T-helper 1 cell (primary cell): ENCODE measurements at regions not wholly inside any gene's neighbourhood (a gene's known extent, or its start where the extent isn't known, plus 50 kb on each side); places are given as distances from the start of the nearest gene placed in this dataset.
"Not testable (repeated sequence)": the region's sequence is repeated elsewhere in the genome, so short reads cannot be mapped to it uniquely, and the experiment has no call there.

Experiments
- DNase-seq, 5 donors: peaks; one replicate each; pipeline ENCODE4 v3.0.0-alpha.2; 2012 to 2020

- no peak for DNase-seq
These were observed 50.7 kb upstream of the C12orf71 start for GRCh38 chr12:27133022-27133590.

- DNase-seq = no peak
These were observed 58.1 kb upstream of the C12orf71 start for GRCh38 chr12:27140478-27140969.

- peak in 3 of 5 donors; percentile 2 to 55 (median 16) for DNase-seq
These were observed 59.8 kb upstream of the C12orf71 start for GRCh38 chr12:27142101-27142721.

GRCh38 chr12:27143256-27144069, 61.1 kb upstream of the C12orf71 start:
- peak in 1 of 5 donors; percentile 13 for DNase-seq

- not testable (repeated sequence) for DNase-seq
These were observed 63.3 kb upstream of the C12orf71 start for GRCh38 chr12:27145725-27146124.

GRCh38 chr12:27148373-27148772, 66.0 kb upstream of the C12orf71 start:
- no peak for DNase-seq

GRCh38 chr12:27148791-27149190, 66.4 kb upstream of the C12orf71 start:
- peak in 1 of 5 donors; percentile 11 for DNase-seq

GRCh38 chr12:27151479-27151878, 69.1 kb upstream of the C12orf71 start:
- DNase-seq = no peak

- DNase-seq = no peak
These were observed 75.9 kb upstream of the C12orf71 start for GRCh38 chr12:27158297-27158696.

- DNase-seq = no peak
These were observed 79.3 kb upstream of the C12orf71 start for GRCh38 chr12:27161458-27162228.

- DNase-seq = no peak
These were observed 79.8 kb upstream of the C12orf71 start for GRCh38 chr12:27162229-27162537.

GRCh38 chr12:27163048-27163715, 80.8 kb upstream of the C12orf71 start:
- DNase-seq = no peak

GRCh38 chr12:27163894-27164293, 80.2 kb upstream of the STK38L start:
- no peak for DNase-seq

- no peak for DNase-seq
These were observed 79.6 kb upstream of the STK38L start for GRCh38 chr12:27164330-27165040.

GRCh38 chr12:27165958-27166357, 78.1 kb upstream of the STK38L start:
- DNase-seq = not testable (repeated sequence)

GRCh38 chr12:27171494-27171893, 72.6 kb upstream of the STK38L start:
- DNase-seq = not testable (repeated sequence)

- peak in 1 of 5 donors; percentile 16 for DNase-seq
These were observed 67.3 kb upstream of the STK38L start for GRCh38 chr12:27176765-27177164.

- no peak for DNase-seq
These were observed 66.4 kb upstream of the STK38L start for GRCh38 chr12:27177706-27178105.

- no peak for DNase-seq
These were observed 65.8 kb upstream of the STK38L start for GRCh38 chr12:27178255-27178654.

GRCh38 chr12:27178723-27179399, 65.2 kb upstream of the STK38L start:
- DNase-seq = peak in 1 of 5 donors; percentile 10
